ENCODE measurements at regions not wholly inside any gene's neighbourhood (a gene's known extent, or its start where the extent isn't known, plus 50 kb on each side); places are given as distances from the start of the nearest gene placed in this dataset.

DNA sequence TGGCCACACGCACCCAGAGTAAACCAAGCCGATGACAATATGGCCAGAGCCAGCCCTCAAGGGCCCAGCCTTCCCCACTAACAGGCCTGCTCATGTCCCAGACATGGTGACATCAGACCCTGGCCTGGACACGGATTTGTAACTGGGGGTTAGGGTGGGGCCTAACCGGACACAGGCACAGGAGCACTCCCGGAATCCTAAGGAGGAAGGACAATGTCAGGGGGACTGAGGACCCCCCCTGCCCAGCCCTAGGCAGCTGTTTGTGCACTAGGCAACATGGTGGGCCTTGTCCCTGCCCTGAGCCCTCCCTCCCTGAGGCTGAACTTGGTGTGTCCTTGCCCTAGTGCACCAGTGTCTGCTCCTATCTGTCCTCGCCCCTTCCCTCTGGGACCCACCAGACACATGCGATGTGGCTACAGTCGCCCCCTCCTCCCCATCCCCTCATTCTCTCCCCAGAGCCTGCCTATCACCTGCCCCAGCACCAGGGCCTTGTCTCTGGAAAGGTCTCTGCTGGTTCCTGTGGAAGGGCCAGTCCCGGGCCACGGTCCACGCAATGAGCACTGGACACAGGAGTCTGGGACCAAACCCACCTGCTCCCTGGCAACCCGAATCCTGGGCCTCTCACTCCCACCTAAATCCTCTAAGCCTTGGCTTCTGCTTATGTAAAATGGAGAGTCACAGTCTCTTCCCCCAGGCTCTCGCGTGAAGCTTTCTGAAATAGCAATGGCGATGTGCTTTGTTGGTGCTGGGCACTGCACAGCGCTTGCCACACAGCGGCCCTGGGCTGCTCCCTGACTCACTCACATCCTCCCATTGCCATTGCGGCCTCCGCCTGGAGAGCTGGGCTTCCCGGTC lies 76.5 kb upstream of the RAB6C start:
- 93 to 96% methylated on average over 16 of the region's 20 CpGs for WGBS, 2 donors
- H3K4me3 ChIP-seq (replicated peaks in 1 of 3): no peak overlapping the region
- no peak overlapping the region for H3K27ac ChIP-seq
- intact Hi-C loops (cut with DNase I): no loop called here
- no peaks in the 10 kb centered on the region for H3K9me3 ChIP-seq
- no peaks in the 10 kb centered on the region for H3K4me1 ChIP-seq
- TF ChIP-seq POLR2A (IDR thresholded peaks at IDR 0.05): no peak
- TF ChIP-seq, protein P1, sequence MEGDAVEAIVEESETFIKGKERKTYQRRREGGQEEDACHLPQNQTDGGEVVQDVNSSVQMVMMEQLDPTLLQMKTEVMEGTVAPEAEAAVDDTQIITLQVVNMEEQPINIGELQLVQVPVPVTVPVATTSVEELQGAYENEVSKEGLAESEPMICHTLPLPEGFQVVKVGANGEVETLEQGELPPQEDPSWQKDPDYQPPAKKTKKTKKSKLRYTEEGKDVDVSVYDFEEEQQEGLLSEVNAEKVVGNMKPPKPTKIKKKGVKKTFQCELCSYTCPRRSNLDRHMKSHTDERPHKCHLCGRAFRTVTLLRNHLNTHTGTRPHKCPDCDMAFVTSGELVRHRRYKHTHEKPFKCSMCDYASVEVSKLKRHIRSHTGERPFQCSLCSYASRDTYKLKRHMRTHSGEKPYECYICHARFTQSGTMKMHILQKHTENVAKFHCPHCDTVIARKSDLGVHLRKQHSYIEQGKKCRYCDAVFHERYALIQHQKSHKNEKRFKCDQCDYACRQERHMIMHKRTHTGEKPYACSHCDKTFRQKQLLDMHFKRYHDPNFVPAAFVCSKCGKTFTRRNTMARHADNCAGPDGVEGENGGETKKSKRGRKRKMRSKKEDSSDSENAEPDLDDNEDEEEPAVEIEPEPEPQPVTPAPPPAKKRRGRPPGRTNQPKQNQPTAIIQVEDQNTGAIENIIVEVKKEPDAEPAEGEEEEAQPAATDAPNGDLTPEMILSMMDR (IDR thresholded peaks at IDR 0.05): no peak
- H3K27me3 ChIP-seq: no peaks in the 10 kb centered on the region
- no peaks in the 10 kb centered on the region for H3K36me3 ChIP-seq
- no peak for DNase-seq

DNA sequence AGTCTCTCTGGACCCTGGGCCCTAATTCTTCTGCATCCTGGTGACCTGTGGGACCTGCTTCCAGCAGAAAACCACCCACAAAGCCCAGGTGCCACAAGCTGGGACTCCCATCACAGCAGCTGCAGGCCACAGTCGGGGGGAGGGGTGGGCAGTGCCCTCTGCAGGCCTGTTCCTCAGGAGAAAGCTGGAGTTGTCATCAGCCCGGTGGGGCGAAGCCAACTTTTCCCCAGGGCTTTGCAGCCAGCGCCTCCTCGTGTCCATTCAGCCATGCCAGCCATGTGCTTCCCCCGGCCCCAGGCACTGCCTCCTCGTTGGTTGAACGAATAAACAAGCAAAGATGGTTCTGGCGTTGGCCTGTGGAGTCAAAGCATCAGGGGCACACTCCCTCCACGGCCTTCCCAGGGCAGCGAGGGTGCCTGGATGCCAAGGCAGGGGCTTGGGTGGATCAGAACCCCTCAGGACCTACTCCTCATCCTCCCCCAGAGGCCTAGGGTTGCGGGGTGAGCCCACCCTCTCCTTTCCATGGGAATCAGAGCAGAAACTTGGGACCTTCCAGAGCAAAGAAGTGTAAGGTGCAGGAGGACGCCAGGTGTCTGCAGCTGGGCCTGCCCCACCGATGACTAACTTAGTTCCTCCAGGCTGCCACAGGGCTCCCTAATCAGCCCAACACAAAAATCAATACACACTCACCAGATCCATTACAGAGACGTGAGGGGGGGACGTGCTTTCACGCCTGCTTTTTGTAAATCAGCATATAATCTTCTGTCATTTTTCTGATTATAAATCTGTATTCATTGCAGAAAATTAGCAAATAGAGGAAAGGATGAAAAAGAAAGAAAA lies 75.7 kb upstream of the RAB6C start:
- no peaks in the 10 kb centered on the region for H3K9me3 ChIP-seq
- no peaks in the 10 kb centered on the region for H3K4me1 ChIP-seq
- intact Hi-C loops (cut with DNase I): no loop called here
- no peaks in the 10 kb centered on the region for H3K27me3 ChIP-seq
- no peak for TF ChIP-seq POLR2A (IDR thresholded peaks at IDR 0.05)
- TF ChIP-seq, protein P1 (IDR thresholded peaks at IDR 0.05): peak in 3 of 6 experiments; percentile 27 to 38 (median 30)
- H3K36me3 ChIP-seq: no peaks in the 10 kb centered on the region
- DNase-seq: peak; percentile 71 to 78
- no peak overlapping the region for H3K4me3 ChIP-seq (replicated peaks in 1 of 3)
- 72 to 76% methylated on average over 7 to 9 of the region's 17 CpGs for WGBS, 2 donors
- H3K27ac ChIP-seq: no peak overlapping the region

DNA sequence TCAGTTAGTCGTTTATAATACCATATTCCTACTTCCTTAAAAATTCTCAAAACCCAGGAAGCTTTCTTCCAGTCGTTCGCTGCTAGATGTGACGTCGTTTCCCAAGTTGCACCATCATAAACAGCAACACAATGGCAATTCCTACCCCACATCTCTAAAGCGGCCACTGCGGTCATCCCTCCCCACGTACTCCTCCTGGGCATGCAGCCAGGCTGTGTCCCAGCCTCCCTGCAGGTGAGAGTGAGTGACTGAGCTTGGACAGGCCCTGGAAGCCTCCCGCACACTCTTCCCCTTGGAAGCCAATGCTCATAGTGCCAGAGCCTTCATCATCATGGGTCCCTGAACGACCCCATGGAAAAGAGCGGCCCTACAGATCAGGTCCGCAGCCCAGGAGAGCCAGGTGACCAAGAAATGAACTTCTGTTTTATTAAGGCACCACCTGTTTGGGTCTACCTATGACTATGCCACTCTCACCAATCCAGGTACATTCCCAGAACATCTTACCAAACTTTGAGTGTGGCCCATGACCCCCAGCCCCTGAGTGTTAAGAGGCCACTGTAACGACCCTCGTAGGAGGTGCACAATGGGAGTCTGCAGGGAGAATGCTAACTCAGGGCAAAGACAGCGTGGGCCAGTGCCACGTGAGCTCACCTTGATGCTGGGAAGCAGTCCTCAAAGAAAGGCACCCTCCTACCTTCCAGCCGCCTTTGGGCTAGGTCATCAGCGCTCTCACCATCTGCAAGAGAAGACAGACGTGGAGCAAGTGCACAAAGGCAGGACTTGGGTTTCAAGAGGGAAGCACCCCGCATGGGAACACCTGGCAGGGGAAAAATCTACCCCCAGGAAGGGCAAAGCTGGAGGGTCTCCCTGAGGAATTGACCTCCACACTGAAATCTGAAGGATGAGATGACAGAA lies 74.7 kb upstream of the RAB6C start:
- no peaks in the 10 kb centered on the region for H3K36me3 ChIP-seq
- H3K9me3 ChIP-seq: no peaks in the 10 kb centered on the region
- H3K4me1 ChIP-seq: no peaks in the 10 kb centered on the region
- DNase-seq: no peak
- no peaks in the 10 kb centered on the region for H3K27me3 ChIP-seq
- intact Hi-C loops (cut with DNase I): no loop called here
- no peak overlapping the region for H3K4me3 ChIP-seq (replicated peaks in 1 of 3)
- WGBS, 2 donors: 84 to 85% methylated on average over 19 to 20 of the region's 20 CpGs
- TF ChIP-seq POLR2A (IDR thresholded peaks at IDR 0.05): no peak
- TF ChIP-seq, protein P1 (IDR thresholded peaks at IDR 0.05): no peak
- no peak overlapping the region for H3K27ac ChIP-seq

DNA sequence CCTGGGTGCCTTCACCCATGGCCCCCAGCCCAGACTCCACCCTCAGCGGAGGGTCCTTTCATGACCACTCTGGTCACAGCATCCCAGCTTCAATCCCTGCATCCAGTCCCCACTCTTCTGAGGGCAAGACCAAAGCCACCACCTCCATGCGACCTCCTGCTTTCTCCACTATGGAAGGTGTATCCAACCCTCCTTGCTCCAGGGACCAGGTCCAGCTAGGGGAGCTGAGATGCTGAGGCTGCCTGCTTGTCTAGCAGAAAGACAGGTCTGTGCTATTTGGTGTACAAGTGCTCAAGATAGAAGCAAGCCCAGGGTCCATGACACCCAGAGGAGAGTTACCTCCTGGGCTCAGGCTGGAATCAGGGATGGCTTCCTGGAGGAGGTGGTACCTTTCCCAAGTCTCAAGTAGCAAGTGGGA lies 73.8 kb upstream of the RAB6C start:
- Histone ChIP-seq H3K36me3 (no peaks in the 10 kb centered on the region), H3K9me3 (no peaks in the 10 kb centered on the region), H3K27ac (no peak overlapping the region), H3K4me1 (no peaks in the 10 kb centered on the region), H3K27me3 (no peaks in the 10 kb centered on the region), H3K4me3 (replicated peaks in 1 of 3) (no peak overlapping the region)
- 85 to 86% methylated on average over 2 of the region's 2 CpGs for WGBS, 2 donors
- intact Hi-C loops (cut with DNase I): no loop called here
- no peak for DNase-seq
- no peak for TF ChIP-seq POLR2A (IDR thresholded peaks at IDR 0.05)
- TF ChIP-seq, protein P1 (IDR thresholded peaks at IDR 0.05): no peak

Data from thyroid gland (tissue), 4 donors.